Left cardiac atrium (tissue), 4 donors: ENCODE measurements at regions not wholly inside any gene's neighbourhood (a gene's known extent, or its start where the extent isn't known, plus 50 kb on each side); places are given as distances from the start of the nearest gene placed in this dataset.
"Not testable (repeated sequence)": the region's sequence is repeated elsewhere in the genome, so short reads cannot be mapped to it uniquely, and the experiment has no call there.

ENCODE experiments used
- ATAC-seq, 2 donors: fragments of 200-7000 bp; cut with Tn5 transposase; one replicate each; pipeline ENCODE4 v1.9.1; 2020; ENCODE audit warnings: mild to moderate bottlenecking in 2 of 2, moderate library complexity in 2 of 2
- DNase-seq: peaks from one replicate; pipeline ENCODE4 v3.0.0-alpha.2; 2020
- intact Hi-C, 2 donors: fragments of 100-400 bp; cut with DNase I; formaldehyde crosslinking; loops; one replicate each; pipeline versions ENCODE4 v1.14.1 to v1.15.1; 2022 to 2023
- donor health status: DM: no; HTN: yes; CAD: no.
- donor health status: DM: no; HTN: yes; CAD: no; lungs with severe emphysema.
- donor health status: DM: yes; HTN: yes; CAD: no.
- donor health status: Dilated cardiomyopathy.

GRCh38 chrY:25227601-25228000 lies 175.7 kb upstream of the BPY2C start:
- intact Hi-C loops, result not testable (repeated sequence)

GRCh38 chrY:25216909-25217308 lies 165.0 kb upstream of the BPY2C start:
- ATAC-seq, DNase-seq, intact Hi-C loops: not testable (repeated sequence)

More at GRCh38 chrY:25227601-25228000, 175.7 kb upstream of the BPY2C start:
- not testable (repeated sequence) for DNase-seq, ATAC-seq

- ATAC-seq, intact Hi-C loops, DNase-seq: not testable (repeated sequence)
Measured at GRCh38 chrY:25212098-25212497, 160.2 kb upstream of the BPY2C start.

- intact Hi-C loops, result not testable (repeated sequence)
Measured at GRCh38 chrY:25211552-25211951, 159.6 kb upstream of the BPY2C start.

GRCh38 chrY:25207373-25207772 lies 155.5 kb upstream of the BPY2C start:
- ATAC-seq, result peak in 1 of 2 donors; percentile 38
- intact Hi-C loops, DNase-seq: not testable (repeated sequence)

More at GRCh38 chrY:25211552-25211951, 159.6 kb upstream of the BPY2C start:
- peak in 1 of 2 donors; percentile 26 for ATAC-seq
- DNase-seq, result not testable (repeated sequence)
